Caco-2 (cell line): ENCODE measurements at regions not wholly inside any gene's neighbourhood (a gene's known extent, or its start where the extent isn't known, plus 50 kb on each side); places are given as distances from the start of the nearest gene placed in this dataset.

Experiments used
- BruUV-seq: library from RNA; stranded (reverse); fragments of 400-500 nt; replicated peaks from 2 replicates; lab custom pipeline; 2021; lab: Mats Ljungman, UMichigan
- CTCF ChIA-PET: fragments of 300-600 bp; sonication (Branson Sonifier 250); formaldehyde crosslinking; loops from one replicate; lab custom pipeline; 2022; ENCODE audit warnings: antibody characterized with exemption; lab: Charles Lee
- POLR2A ChIA-PET: fragments of 300-600 bp; sonication (Branson Sonifier 250); formaldehyde crosslinking; loops from one replicate; lab custom pipeline; 2022; ENCODE audit warnings: antibody characterized with exemption; lab: Charles Lee
- DNase-seq, 2 experiments: peaks; one replicate each; pipeline versions ENCODE4 v3.0.0 to v3.0.0-alpha.2; 2020 to 2022
- H3K27me3 ChIP-seq: replicated peaks from 2 replicates; pipeline ENCODE4 v1.6.0; 2011; ENCODE audit warnings: low read length; ENCODE audit not compliant: control insufficient read depth, insufficient read depth
- H3K36me3 ChIP-seq: 2 replicates; pipeline ENCODE4 v1.5.1; 2011; ENCODE audit warnings: low read length; ENCODE audit not compliant: control insufficient read depth, insufficient read depth
- H3K4me1 ChIP-seq: fragments of 250-450 bp; sonication (Bioruptor Pico); 2 replicates; pipeline ENCODE4 v1.5.1; 2020; ENCODE audit warnings: mild to moderate bottlenecking
- H3K4me3 ChIP-seq: 2 replicates; pipeline ENCODE4 v1.5.1; 2011; ENCODE audit warnings: low read depth, mild to moderate bottlenecking, control low read depth, low read length
- H3K9me3 ChIP-seq: fragments of 250-450 bp; sonication (Bioruptor Pico); 2 replicates; pipeline ENCODE4 v1.5.1; 2020; ENCODE audit warnings: mild to moderate bottlenecking, moderate library complexity
- H3K27ac Mint-ChIP-seq: one replicate; pipeline ENCODE4 v1.8.0; 2022; ENCODE audit warnings: mixed read lengths; ENCODE audit not compliant: unreplicated experiment
- H3K27me3 Mint-ChIP-seq: one replicate; pipeline ENCODE4 v1.8.0; 2022; ENCODE audit warnings: mixed read lengths; ENCODE audit not compliant: insufficient read depth, unreplicated experiment
- H3K36me3 Mint-ChIP-seq: one replicate; pipeline ENCODE4 v1.8.0; 2022; ENCODE audit warnings: mild to moderate bottlenecking, mixed read lengths; ENCODE audit not compliant: insufficient read depth, unreplicated experiment
- H3K4me1 Mint-ChIP-seq: one replicate; pipeline ENCODE4 v1.8.0; 2022; ENCODE audit warnings: low read depth, mixed read lengths; ENCODE audit not compliant: unreplicated experiment
- H3K4me3 Mint-ChIP-seq: one replicate; pipeline ENCODE4 v1.8.0; 2022; ENCODE audit warnings: mild to moderate bottlenecking, moderate library complexity, mixed read lengths; ENCODE audit not compliant: unreplicated experiment
- H3K9me3 Mint-ChIP-seq: one replicate; pipeline ENCODE4 v1.8.0; 2022; ENCODE audit warnings: mixed read lengths; ENCODE audit not compliant: unreplicated experiment
- CTCF ChIP-seq, 2 experiments: fragments of 200-600 bp in 1 of 2; IDR thresholded peaks; 1 replicate in 1 of 2; 2 replicates in 1 of 2; pipeline versions ENCODE4 v1.5.1 to v1.8.0; 2011 to 2022; ENCODE audit warnings: antibody characterized with exemption in 1 of 2, control low read depth in 1 of 2, inconsistent platforms in 1 of 2, low read depth in 1 of 2, low read length in 1 of 2, mild to moderate bottlenecking in 1 of 2, moderate library complexity in 1 of 2; ENCODE audit not compliant: insufficient read depth in 1 of 2, severe bottlenecking in 1 of 2, unreplicated experiment in 1 of 2
- intact Hi-C: fragments of 100-400 bp; cut with micrococcal nuclease; formaldehyde crosslinking; loops from one replicate; pipeline ENCODE4 v1.10.0; 2022; ENCODE audit not compliant: unreplicated experiment

DNA sequence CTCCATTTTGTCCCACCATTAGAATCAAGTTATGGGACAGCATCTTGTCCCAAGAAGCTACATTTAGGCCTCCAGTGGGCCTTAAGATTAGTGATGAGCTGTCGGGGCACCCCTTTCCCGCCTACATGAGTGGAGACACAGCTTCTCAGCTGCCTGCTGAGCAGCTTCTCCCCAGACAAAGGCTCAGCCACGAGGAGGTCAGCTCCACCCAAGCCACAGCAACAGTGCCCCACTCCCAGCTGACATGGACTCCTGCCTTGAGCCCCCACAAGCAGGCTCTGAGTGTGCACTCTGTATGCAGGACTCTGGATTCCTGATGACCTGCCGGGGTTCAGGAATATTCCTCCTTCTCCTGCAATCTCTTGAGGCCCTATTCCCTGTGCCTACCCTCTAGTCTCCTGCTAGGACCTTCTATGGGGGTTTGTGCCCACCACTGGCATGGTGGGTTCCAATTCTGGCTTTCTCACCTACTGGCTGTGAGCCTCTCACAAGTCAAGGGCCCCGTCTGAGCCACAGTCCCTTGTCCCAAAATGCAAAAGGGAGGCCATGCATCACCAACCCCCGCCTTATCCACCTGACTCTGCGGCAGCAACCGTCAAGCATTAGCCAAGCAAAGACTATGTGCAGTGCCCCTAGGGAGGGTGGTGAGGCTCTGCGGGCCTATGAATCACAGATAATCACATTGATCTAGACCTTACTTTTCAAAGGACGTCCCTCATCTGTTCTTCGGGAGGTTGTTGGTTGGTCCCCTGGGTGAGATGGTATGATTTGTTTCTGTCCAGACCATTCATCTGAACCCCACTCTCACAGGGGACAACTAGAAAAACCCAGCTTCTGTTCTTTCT lies 269.1 kb downstream of the MED10 start:
- no peaks in the 10 kb centered on the region for H3K4me1 Mint-ChIP-seq
- TF ChIP-seq CTCF (IDR thresholded peaks at IDR 0.05; ENCODE audit: insufficient read depth in 1 of 2, low read depth in 1 of 2, low read length in 1 of 2, severe bottlenecking in 1 of 2, unreplicated experiment in 1 of 2), result no peak

GRCh38 chr5:6108540-6108848 lies 269.9 kb downstream of the MED10 start:
- intact Hi-C loops, result no loop called here
- H3K27ac Mint-ChIP-seq, result no peak overlapping the region
- no peaks in the 10 kb centered on the region for H3K27me3 ChIP-seq
- no peak overlapping the region for H3K4me3 ChIP-seq
- no TSS peak for BruUV-seq
- no peaks in the 10 kb centered on the region for H3K9me3 Mint-ChIP-seq
- H3K4me1 ChIP-seq, result no peaks in the 10 kb centered on the region
- H3K4me1 Mint-ChIP-seq, result no peaks in the 10 kb centered on the region
- H3K9me3 ChIP-seq, result no peaks in the 10 kb centered on the region
- CTCF ChIA-PET, result no interaction called here
- H3K36me3 ChIP-seq, result no peaks in the 10 kb centered on the region
- POLR2A ChIA-PET, result no interaction called here
- no peak overlapping the region for H3K4me3 Mint-ChIP-seq
- peaks cover 9% of the 10 kb centered on the region for H3K27me3 Mint-ChIP-seq
- TF ChIP-seq CTCF (IDR thresholded peaks at IDR 0.05; ENCODE audit: insufficient read depth in 1 of 2, low read depth in 1 of 2, low read length in 1 of 2, severe bottlenecking in 1 of 2, unreplicated experiment in 1 of 2), result no peak
- no peaks in the 10 kb centered on the region for H3K36me3 Mint-ChIP-seq
- no peak for DNase-seq

More for the DNA sequence above, 269.1 kb downstream of the MED10 start:
- H3K36me3 ChIP-seq, result no peaks in the 10 kb centered on the region
- Mint-ChIP-seq H3K36me3 (no peaks in the 10 kb centered on the region), H3K27me3 (peaks cover 9% of the 10 kb centered on the region), H3K4me3 (no peak overlapping the region), H3K27ac (no peak overlapping the region), H3K9me3 (no peaks in the 10 kb centered on the region)
- no peaks in the 10 kb centered on the region for H3K27me3 ChIP-seq
- intact Hi-C loops, result no loop called here
- POLR2A ChIA-PET, result no interaction called here
- H3K4me3 ChIP-seq, result no peak overlapping the region
- H3K9me3 ChIP-seq, result no peaks in the 10 kb centered on the region
- DNase-seq, result no peak
- no TSS peak for BruUV-seq
- CTCF ChIA-PET, result no interaction called here
- no peaks in the 10 kb centered on the region for H3K4me1 ChIP-seq

DNA sequence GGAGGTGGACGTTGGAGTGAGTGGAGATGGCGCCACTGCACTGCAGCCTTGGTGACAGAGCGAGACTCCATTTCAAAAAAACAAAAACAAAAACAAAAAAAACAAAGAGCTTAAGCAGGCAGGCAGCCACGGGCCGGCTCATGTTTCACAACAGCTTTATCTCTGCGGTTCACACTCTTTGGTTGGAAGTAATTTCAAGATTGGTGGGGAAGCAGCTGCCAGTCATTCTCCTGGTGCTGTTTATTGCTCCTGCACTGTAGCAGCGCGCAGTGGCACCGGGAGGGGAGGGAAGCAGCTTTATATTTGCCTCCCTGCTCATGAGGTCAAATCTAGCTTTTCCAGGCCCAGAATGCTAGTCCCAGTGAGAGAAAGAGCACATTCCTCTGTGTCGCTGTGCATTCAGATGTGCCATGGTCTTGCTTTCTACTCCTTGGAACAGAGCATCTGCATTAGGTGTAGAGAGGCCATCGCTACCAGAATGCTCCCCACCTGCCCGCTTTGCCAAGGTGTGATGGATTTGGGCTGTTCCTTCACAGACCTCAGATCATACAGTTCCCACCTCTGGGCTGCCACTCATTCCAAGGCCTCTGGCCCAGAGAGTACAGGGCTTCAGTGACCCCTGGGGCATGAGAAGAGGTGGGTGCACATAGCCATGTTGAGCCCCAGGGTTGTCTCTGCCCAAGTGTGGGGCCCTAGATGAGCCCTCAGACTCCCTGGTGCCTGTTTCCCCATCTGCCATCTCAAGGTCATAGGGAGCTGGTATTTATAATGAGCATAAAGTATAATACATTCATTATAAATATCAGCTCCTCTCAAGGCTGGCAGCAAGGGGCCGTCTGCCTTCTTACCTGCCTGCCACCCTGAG lies 270.4 kb downstream of the MED10 start:
- POLR2A ChIA-PET, result no interaction called here
- Histone ChIP-seq H3K9me3 (no peaks in the 10 kb centered on the region), H3K36me3 (no peaks in the 10 kb centered on the region), H3K4me3 (no peak overlapping the region), H3K27me3 (no peaks in the 10 kb centered on the region), H3K4me1 (no peaks in the 10 kb centered on the region)
- no peak for DNase-seq
- Mint-ChIP-seq H3K36me3 (no peaks in the 10 kb centered on the region), H3K4me1 (no peaks in the 10 kb centered on the region), H3K4me3 (no peak overlapping the region), H3K27me3 (peaks cover 9% of the 10 kb centered on the region), H3K9me3 (no peaks in the 10 kb centered on the region), H3K27ac (no peak overlapping the region)
- no peak for TF ChIP-seq CTCF (IDR thresholded peaks at IDR 0.05; ENCODE audit: insufficient read depth in 1 of 2, low read depth in 1 of 2, low read length in 1 of 2, severe bottlenecking in 1 of 2, unreplicated experiment in 1 of 2)
- CTCF ChIA-PET, result no interaction called here
- intact Hi-C loops, result no loop called here
- no TSS peak for BruUV-seq
